ENCODE measurements at regions not wholly inside any gene's neighbourhood (a gene's known extent, or its start where the extent isn't known, plus 50 kb on each side); places are given as distances from the start of the nearest gene placed in this dataset.

- Histone ChIP-seq H3K9me3 (ENCODE audit: control insufficient read depth, insufficient read depth, low read length) (no peaks in the 10 kb centered on the region), H3K27me3 (ENCODE audit: control insufficient read depth, insufficient read depth, low read length) (no peaks in the 10 kb centered on the region), H3K4me1 (ENCODE audit: control insufficient read depth, insufficient read depth, low read length) (no peaks in the 10 kb centered on the region), H3K36me3 (ENCODE audit: control insufficient read depth, insufficient read depth, low read length) (no peaks in the 10 kb centered on the region), H3K27ac (ENCODE audit: low read length) (no peak overlapping the region), H3K4me3 (ENCODE audit: low read length) (no peak overlapping the region)
- Mint-ChIP-seq H3K27me3 (ENCODE audit: low read depth in 2 of 2) (no peaks in the 10 kb centered on the region), H3K9me3 (peaks cover 2 to 10% of the 10 kb centered on the region in 2 donors), H3K4me3 (no peak overlapping the region), H3K36me3 (no peaks in the 10 kb centered on the region), H3K4me1 (no peaks in the 10 kb centered on the region), H3K27ac (no peak overlapping the region)
- TF ChIP-seq CTCF (IDR thresholded peaks at IDR 0.05), result no peak
- ATAC-seq, result no peak
- DNase-seq, result no peak
- 80% methylated on average over 5 of the region's 6 CpGs for WGBS (ENCODE audit: insufficient coverage)
- intact Hi-C loops (cut with micrococcal nuclease), result no loop called here
These were observed 986.4 kb downstream of the AACS start for GRCh38 chr12:126051611-126052107.

DNA sequence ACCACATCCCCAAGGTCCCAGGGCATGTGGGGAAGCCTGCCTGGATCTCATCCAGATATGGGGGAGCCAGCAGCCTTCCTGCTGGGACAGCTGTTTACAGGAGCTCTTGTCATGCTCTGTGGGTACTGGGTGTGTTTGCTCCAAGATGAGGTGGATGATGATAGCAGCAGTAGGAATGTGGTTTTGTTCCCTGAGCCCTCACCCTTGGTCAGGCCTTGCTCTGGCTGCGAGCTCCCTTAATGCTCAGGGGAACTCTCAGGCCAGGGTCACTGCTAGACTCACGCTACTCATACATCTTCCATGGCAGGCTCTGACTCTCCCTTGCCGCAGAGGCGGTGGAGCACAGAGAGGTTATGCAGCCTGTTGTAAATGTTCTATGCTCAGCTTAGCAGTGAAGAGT lies 990.3 kb downstream of the AACS start:
- H3K36me3 Mint-ChIP-seq, result no peaks in the 10 kb centered on the region
- no peaks in the 10 kb centered on the region for H3K36me3 ChIP-seq (ENCODE audit: control insufficient read depth, insufficient read depth, low read length)
- ATAC-seq (no peak), DNase-seq (no peak)
- intact Hi-C loops (cut with micrococcal nuclease), result no loop called here
- H3K27ac ChIP-seq (ENCODE audit: low read length), result no peak overlapping the region
- no peak overlapping the region for H3K4me3 Mint-ChIP-seq
- H3K9me3 ChIP-seq (ENCODE audit: control insufficient read depth, insufficient read depth, low read length), result no peaks in the 10 kb centered on the region
- peaks cover 0 to 8% of the 10 kb centered on the region in 2 donors for H3K9me3 Mint-ChIP-seq
- H3K4me1 ChIP-seq (ENCODE audit: control insufficient read depth, insufficient read depth, low read length), result no peaks in the 10 kb centered on the region
- H3K27me3 Mint-ChIP-seq (ENCODE audit: low read depth in 2 of 2), result no peaks in the 10 kb centered on the region
- no peak overlapping the region for H3K27ac Mint-ChIP-seq
- H3K4me3 ChIP-seq (ENCODE audit: low read length), result no peak overlapping the region
- H3K4me1 Mint-ChIP-seq, result no peaks in the 10 kb centered on the region
- 63% methylated on average over 4 of the region's 4 CpGs for WGBS (ENCODE audit: insufficient coverage)
- no peaks in the 10 kb centered on the region for H3K27me3 ChIP-seq (ENCODE audit: control insufficient read depth, insufficient read depth, low read length)
- TF ChIP-seq CTCF (IDR thresholded peaks at IDR 0.05), result no peak

DNA sequence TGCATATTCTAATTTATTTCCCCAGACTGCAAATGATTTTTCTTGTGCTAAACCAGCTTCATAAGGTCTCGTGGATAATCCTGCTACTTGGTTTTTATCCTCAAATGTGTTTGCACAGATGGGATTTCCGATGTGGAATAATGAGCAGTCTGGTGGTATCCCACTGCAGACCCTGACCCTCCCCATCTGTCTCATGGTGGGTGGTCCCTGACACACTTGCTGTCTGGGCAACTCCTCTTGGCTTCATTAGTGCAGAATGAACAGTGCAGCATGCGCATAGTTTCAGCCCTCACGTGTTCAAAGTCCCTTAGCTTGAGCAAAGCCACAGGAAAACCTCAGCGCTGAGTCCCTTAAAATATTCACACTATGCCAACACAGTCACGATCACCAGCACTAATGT lies 996.5 kb downstream of the AACS start:
- H3K4me3 Mint-ChIP-seq, result no peak overlapping the region
- WGBS (ENCODE audit: insufficient coverage), result 69% methylated on average over 4 of the region's 6 CpGs
- DNase-seq (no peak), ATAC-seq (no peak)
- no peak for TF ChIP-seq CTCF (IDR thresholded peaks at IDR 0.05)
- H3K4me1 ChIP-seq (ENCODE audit: control insufficient read depth, insufficient read depth, low read length), result no peaks in the 10 kb centered on the region
- intact Hi-C loops (cut with micrococcal nuclease), result no loop called here
- no peaks in the 10 kb centered on the region for H3K27me3 ChIP-seq (ENCODE audit: control insufficient read depth, insufficient read depth, low read length)
- H3K27ac Mint-ChIP-seq, result no peak overlapping the region
- H3K4me1 Mint-ChIP-seq, result no peaks in the 10 kb centered on the region
- H3K36me3 ChIP-seq (ENCODE audit: control insufficient read depth, insufficient read depth, low read length), result no peaks in the 10 kb centered on the region
- no peaks in the 10 kb centered on the region for H3K9me3 ChIP-seq (ENCODE audit: control insufficient read depth, insufficient read depth, low read length)
- no peaks in the 10 kb centered on the region for H3K36me3 Mint-ChIP-seq
- no peaks in the 10 kb centered on the region for H3K27me3 Mint-ChIP-seq (ENCODE audit: low read depth in 2 of 2)
- H3K4me3 ChIP-seq (ENCODE audit: low read length), result no peak overlapping the region
- H3K27ac ChIP-seq (ENCODE audit: low read length), result no peak overlapping the region
- peaks cover 0 to 2% of the 10 kb centered on the region in 2 donors for H3K9me3 Mint-ChIP-seq

- no peaks in the 10 kb centered on the region for H3K9me3 ChIP-seq (ENCODE audit: control insufficient read depth, insufficient read depth, low read length)
- no peaks in the 10 kb centered on the region for H3K4me1 ChIP-seq (ENCODE audit: control insufficient read depth, insufficient read depth, low read length)
- no peak overlapping the region for H3K27ac Mint-ChIP-seq
- no peak for ATAC-seq
- H3K4me1 Mint-ChIP-seq, result no peaks in the 10 kb centered on the region
- peaks cover 0 to 2% of the 10 kb centered on the region in 2 donors for H3K9me3 Mint-ChIP-seq
- no peaks in the 10 kb centered on the region for H3K36me3 Mint-ChIP-seq
- DNase-seq, result no peak
- TF ChIP-seq CTCF (IDR thresholded peaks at IDR 0.05), result no peak
- no peaks in the 10 kb centered on the region for H3K36me3 ChIP-seq (ENCODE audit: control insufficient read depth, insufficient read depth, low read length)
- H3K27me3 Mint-ChIP-seq (ENCODE audit: low read depth in 2 of 2), result no peaks in the 10 kb centered on the region
- no peak overlapping the region for H3K27ac ChIP-seq (ENCODE audit: low read length)
- 75% methylated on average over 5 of the region's 5 CpGs for WGBS (ENCODE audit: insufficient coverage)
- intact Hi-C loops (cut with micrococcal nuclease), result no loop called here
- no peaks in the 10 kb centered on the region for H3K27me3 ChIP-seq (ENCODE audit: control insufficient read depth, insufficient read depth, low read length)
- no peak overlapping the region for H3K4me3 Mint-ChIP-seq
- H3K4me3 ChIP-seq (ENCODE audit: low read length), result no peak overlapping the region
These were observed 998.8 kb downstream of the AACS start for GRCh38 chr12:126064028-126064427.

All from natural killer cell (primary cell).